H54 (cell line): ENCODE measurements at regions not wholly inside any gene's neighbourhood (a gene's known extent, or its start where the extent isn't known, plus 50 kb on each side); places are given as distances from the start of the nearest gene placed in this dataset.

Experiments used
- DNase-seq: peaks from one replicate; pipeline ENCODE4 v3.0.0; 2011; ENCODE audit warnings: low spot score, mixed read lengths; ENCODE audit not compliant: insufficient read length
- FAIRE-seq: peaks from 3 replicates; lab custom pipeline; 2011; peaks lifted over from hg19 to GRCh38; lab: Jason Lieb, UNC
- POLR2A ChIP-seq: IDR thresholded peaks from 2 replicates; pipeline ENCODE4 v1.6.1; 2011; ENCODE audit warnings: low read depth, mild to moderate bottlenecking, low read length

DNA sequence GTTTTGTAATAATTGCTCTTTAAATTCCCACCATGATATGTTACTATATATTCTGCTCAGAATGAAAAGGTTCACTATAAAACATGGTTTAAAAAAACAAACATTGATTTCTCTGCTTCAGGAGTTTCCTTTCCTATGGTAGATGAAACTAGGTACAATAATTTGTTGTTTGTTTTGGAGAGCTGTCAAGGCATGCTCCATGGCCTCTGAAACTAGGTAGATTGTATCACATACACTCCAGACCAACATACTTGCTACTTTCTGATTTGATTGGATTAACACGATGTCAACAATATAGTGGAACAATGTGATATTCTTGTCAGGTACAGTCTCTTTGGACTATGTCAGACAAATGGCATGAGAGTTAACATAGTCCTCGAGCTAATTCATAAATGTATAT is 452.7 kb upstream of the CDH9 start:
- DNase-seq = no peak
- FAIRE-seq = peak; percentile 77
- no peak for TF ChIP-seq POLR2A

DNA sequence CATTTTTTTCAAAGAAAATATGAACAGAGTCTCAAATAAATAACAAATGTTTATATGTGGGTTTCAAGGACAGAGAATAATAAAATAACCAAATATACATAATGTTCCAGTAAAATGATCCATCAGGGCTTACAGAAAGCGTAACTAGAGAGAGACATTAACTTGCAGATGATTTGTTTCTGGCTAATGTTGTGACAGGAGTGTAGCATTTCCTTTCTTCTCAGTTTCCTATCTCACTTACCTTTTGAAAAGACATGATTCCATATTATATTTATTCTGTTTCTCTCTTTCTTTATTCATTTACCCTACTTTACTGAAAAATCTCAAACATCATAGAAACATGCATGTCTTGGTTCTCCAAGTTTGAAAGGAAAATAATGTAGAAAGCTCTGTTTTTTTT is 451.3 kb upstream of the CDH9 start:
- DNase-seq = no peak
- peak; percentile 38 for FAIRE-seq
- TF ChIP-seq POLR2A = no peak

DNA sequence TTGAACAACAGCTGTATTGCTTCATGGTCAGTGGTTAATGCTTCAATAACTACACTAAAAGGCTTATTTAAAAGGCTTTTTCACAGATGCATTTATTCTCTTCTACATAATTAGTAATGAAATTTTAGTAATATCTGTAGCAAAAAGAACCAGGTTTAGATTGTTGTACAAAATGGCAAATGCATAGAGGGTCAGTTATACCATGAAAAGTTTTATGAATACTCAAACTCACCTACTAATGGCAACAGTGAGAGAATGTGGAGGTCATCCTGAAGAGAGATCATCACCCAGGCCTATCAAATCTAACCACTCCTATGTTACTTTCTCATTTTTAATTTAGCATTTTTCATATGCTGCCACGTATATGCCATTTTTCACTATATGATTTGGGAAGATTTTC is 444.3 kb upstream of the CDH9 start:
- DNase-seq (no peak), FAIRE-seq (no peak)
- no peak for TF ChIP-seq POLR2A

DNA sequence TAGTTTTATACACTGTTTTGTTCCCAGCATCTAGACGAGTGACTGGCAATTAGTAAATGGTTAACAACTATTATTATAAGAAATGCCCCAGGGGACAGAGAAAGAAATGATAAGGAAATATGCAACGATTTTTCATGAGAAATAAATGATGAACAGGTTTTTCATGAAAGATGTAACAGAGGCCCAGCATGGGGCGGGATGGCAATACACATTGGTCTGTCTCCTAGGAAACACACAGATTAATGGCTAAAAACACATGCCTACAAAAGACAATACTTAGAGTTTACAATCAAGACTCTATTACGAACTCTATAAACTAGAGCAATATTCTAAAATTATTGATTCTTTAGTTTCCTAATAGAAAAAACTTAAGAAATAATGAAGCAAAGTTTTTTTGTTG is 441.5 kb upstream of the CDH9 start:
- FAIRE-seq = no peak
- TF ChIP-seq POLR2A = no peak

DNA sequence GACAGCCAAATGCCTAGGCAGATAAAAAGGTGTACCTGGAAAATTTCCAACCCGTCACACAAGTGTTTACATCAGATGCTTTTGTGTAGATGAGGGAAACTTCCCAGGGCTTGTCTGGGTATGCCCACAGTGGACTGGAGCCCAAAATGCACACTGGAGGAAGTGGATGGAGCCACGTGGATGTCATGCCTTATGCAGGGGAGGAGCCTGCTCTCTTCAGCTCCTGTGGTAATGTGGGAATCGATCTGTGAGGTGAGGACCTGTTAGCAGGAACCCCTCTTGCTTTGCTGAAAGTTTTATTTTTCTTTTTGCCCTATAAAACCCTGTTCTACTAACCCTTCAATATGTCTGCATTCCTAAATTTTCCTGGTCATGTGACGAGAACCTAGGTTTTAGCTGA is 439.2 kb upstream of the CDH9 start:
- FAIRE-seq = no peak
- no peak for TF ChIP-seq POLR2A
- DNase-seq = no peak

More for the DNA sequence above, 441.5 kb upstream of the CDH9 start:
- DNase-seq = no peak

DNA sequence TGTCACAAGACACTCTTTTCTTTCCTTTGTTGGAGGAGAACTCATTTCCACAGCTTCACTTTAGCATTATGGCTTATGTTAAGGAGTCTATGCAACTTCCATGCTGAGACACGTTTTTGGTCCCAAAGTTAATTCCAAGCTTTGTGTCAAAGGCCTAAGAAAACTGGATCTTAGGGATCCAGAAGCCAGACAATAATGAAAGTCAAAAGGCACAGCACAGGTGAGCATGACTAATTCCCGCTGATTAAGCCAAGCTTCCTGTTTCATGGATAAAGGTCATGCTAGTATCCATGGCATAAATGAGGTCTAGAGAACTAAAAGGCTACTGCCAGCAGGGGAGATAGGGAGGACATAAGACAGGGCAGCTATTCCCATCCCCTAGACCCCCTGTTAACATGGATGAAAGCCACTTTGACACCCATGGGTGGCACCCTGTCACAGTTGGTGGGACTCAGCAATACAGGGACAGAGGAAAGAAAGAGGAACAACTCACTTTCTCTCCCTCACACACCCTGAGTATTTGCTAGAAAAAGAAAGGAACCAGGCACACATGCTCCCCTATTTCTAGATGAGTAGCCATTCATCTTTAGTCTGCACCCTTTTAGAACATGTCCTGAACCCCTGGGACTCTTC is 438.1 kb upstream of the CDH9 start:
- no peak for TF ChIP-seq POLR2A
- no peak for DNase-seq
- FAIRE-seq = no peak

DNA sequence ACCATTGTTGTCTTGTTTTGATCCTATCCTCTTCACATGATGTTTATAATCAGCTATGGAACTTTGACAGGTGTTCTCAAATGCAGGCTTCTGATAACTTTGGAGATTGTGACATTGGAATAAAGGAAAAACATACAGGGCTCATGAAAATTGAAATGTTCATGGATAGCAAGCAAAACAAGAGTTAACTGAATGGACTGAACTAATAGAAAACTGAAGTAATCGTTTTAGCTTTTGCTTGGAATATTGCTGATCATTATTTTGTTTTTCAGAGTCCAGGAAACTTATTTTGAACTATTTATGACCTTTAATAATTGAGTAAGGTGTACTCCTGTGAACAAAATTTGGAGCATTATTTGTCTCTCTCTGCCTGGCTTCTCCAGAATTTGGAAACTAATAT is 436.7 kb upstream of the CDH9 start:
- FAIRE-seq = no peak

DNA sequence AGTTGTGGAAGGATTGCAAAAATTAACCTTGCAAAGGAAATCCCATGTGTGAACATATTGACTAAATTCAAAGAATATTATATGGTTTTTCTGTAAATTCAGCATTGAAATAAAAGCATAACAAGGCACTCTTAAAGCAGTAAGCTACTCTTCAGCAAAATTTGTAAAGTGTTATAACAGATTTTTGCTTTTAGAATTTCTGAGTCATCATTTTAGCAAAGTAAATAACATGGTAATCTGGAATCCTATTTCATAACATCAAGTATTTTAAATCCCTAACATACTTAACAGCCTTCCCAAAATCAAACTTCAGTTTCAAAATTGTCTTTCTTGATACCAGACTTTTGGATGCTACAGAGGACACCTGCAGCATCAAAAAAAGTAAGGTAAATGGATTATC is 436.0 kb upstream of the CDH9 start:
- no peak for TF ChIP-seq POLR2A
- DNase-seq (no peak), FAIRE-seq (peak; percentile 20)

More for the DNA sequence above, 436.7 kb upstream of the CDH9 start:
- DNase-seq = no peak
- TF ChIP-seq POLR2A = no peak

DNA sequence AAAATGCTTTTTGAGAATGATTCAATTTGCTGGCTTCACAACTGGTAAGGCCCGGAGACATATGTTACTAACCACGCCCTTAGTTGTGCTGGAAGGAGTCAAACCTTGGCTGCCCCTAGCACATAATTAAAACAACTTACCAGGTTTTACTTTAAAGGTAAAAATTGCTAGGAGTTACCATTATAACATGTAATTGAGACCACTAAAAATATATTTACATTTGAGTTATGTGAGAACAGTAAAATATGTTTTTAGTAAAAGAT is 435.6 kb upstream of the CDH9 start:
- DNase-seq = no peak
- FAIRE-seq = no peak
- TF ChIP-seq POLR2A = no peak

DNA sequence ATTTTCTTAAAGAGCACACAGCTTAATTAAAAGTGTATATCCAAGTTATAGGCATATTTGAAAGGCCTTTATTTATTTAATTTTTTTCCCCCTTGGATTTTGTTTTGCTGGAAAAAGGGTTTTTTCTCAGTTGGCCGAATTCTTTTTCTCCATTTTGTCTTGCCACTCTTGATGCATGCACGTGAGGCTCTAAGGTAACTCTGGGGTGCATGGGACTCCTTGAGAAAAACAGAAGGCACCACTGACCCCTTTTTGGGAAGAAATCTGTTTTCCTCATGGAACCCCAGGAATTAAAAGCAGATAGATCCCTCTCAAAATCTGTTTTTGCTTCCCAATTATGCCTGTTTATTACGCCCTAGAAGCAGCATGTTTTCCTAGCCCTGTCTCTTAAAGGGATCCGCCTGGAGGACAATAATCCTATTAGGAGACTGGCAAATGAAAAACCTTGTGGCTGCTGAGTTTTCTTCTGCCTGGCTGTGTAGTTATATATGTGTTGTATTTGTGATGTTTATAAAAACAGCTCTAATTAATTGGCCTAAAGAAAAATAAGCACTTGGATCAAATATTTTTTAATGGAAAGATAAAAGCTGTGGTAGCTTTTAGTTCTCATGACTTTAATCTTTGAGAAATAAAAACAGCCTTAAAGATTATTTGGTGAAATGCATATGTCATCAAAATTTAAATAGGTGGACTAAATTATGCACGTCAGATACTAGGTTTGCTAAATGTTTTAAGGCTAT is 435.1 kb upstream of the CDH9 start:
- FAIRE-seq = peak; percentile 23
- DNase-seq = no peak
- no peak for TF ChIP-seq POLR2A

DNA sequence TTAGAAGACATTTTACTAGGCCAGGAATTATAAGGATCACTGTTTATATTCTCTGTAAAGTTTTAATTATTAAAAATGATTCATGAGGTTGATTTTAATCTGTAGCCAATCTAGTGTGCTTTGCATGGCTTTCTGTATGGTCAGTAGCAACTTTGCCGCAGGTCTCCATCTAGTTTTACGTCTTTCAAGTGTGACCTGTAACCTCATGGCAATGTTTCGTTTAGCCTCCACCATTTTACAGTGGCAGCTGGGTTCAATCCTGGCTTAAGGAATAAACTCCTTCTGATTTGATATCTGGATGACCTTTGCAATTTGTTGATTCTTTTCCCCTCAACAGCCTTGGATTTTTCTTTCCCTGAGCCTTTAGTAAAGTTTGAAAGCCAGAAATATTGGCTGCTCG is 434.5 kb upstream of the CDH9 start:
- no peak for FAIRE-seq
- no peak for DNase-seq
- no peak for TF ChIP-seq POLR2A

DNA sequence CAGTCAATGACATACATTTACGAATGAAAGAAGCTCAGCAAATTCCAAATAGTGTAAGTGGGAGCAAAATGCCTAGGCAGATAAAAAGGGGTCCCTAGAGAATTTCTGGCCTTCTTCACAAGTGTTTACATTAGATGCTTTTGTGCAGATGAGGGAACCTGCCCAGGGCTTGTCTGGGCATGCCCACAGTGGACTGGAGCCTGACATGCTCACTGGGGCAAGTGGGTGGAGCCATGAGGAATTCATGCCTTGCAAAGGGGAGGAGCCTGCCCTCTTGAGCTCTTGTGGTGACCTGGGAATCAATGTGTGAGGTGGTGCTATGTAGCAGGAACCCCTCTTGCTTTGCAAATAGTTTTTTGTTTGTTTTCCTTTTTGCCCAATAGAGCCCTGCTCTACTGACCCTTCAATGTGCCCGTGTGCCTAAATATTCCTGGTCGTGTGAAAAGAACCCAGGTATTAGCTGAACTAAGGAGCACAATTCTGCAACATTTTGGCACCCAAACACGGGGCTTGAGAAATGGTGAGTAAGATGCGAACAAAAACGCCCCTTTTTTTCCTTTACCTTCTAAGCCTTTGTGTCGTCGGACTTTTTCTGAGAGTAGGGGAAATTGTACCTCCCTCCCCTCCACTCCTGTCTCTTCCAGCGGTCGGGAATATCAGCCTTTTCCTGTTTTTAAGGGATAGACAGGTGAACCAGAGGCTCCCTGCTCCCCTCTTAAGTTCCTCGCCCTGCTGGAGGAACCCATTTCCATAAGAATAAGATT is 433.8 kb upstream of the CDH9 start:
- peak; percentile 20 for FAIRE-seq

DNA sequence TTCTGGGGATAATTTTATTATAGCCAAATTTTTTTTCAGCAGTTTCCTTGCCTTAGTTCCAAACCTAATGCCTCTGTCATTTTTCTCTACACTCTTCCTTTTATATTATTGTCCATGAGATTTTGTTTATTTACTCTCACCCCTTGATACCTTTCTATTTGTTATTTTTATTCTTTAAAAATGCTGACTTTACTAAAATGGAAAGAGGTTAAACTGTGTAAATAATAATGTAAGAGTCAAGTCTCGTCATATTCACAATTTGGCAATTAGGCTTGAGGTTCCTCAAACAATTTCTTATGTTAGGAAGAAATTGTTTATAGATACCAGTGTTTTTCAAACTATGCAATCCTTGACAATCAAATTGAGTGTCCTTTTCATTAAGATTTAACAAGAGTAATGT is 428.6 kb upstream of the CDH9 start:
- no peak for FAIRE-seq
- DNase-seq = no peak
- no peak for TF ChIP-seq POLR2A

More for the DNA sequence above, 433.8 kb upstream of the CDH9 start:
- DNase-seq = no peak
- no peak for TF ChIP-seq POLR2A

DNA sequence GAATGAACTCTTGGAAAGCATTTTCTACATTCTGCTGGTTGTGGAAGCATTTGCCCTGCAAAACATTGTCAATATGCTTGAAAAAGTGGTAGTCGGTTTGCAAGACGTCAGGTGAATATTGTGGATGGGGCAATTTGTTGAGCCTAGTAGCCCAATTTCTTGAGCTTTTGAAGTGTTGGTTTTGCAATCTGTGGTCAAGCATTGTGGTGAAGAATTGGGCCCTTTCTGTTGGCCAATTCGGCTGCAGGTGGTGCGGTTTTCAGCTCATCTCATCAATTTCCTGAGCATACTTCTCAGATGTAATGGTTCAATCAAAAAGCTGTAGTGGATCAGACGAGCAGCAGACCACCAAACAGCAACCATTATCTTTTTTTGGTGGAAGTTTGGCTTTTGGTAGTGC is 426.8 kb upstream of the CDH9 start:
- TF ChIP-seq POLR2A = no peak
- no peak for DNase-seq
- FAIRE-seq = no peak
